H1 (cell line): ENCODE measurements at regions not wholly inside any gene's neighbourhood (a gene's known extent, or its start where the extent isn't known, plus 50 kb on each side); places are given as distances from the start of the nearest gene placed in this dataset.

ENCODE experiments used
- CTCF ChIA-PET: fragments of 300-600 bp; sonication (Branson Sonifier 250); formaldehyde crosslinking; loops from one replicate; lab custom pipeline; 2021; ENCODE audit not compliant: partially characterized antibody; lab: Charles Lee
- POLR2A ChIA-PET: fragments of 300-600 bp; sonication (Branson Sonifier 250); formaldehyde crosslinking; loops from one replicate; lab custom pipeline; 2021; ENCODE audit warnings: inconsistent platforms; ENCODE audit not compliant: partially characterized antibody; lab: Charles Lee
- DNase-seq, 2 experiments: peaks; one replicate each; pipeline versions ENCODE4 v3.0.0 to v3.0.0-alpha.2; 2010 to 2022; ENCODE audit warnings: low spot score in 2 of 2, low read depth in 1 of 2, mixed read lengths in 1 of 2
- FAIRE-seq: peaks from 2 replicates; lab custom pipeline; 2011; peaks lifted over from hg19 to GRCh38; lab: Jason Lieb, UNC
- H2AFZ ChIP-seq: 2 replicates; pipeline ENCODE4 v1.8.1; 2012; ENCODE audit warnings: low read length, inconsistent platforms
- H2AK5ac ChIP-seq: 2 replicates; pipeline ENCODE4 v1.6.1; 2013; ENCODE audit warnings: low read depth, low read length
- H2BK120ac ChIP-seq: replicated peaks from 2 replicates; pipeline ENCODE3; 2013; ENCODE audit warnings: low read depth, low read length, inconsistent platforms
- H2BK12ac ChIP-seq: 2 replicates; pipeline ENCODE4 v1.6.1; 2013; ENCODE audit warnings: low read depth, low read length
- H2BK15ac ChIP-seq: 2 replicates; pipeline ENCODE4 v1.6.1; 2013; ENCODE audit warnings: low read length
- H2BK20ac ChIP-seq: 2 replicates; pipeline ENCODE4 v1.6.1; 2013; ENCODE audit warnings: low read length
- H2BK5ac ChIP-seq: 2 replicates; pipeline ENCODE4 v1.6.1; 2013; ENCODE audit warnings: low read depth, low read length
- H3K14ac ChIP-seq: 2 replicates; pipeline ENCODE4 v1.6.1; 2013; ENCODE audit warnings: inconsistent platforms; ENCODE audit not compliant: insufficient read length
- H3K18ac ChIP-seq: 2 replicates; pipeline ENCODE4 v1.6.1; 2013; ENCODE audit warnings: low read length; ENCODE audit errors: extremely low read depth
- H3K23ac ChIP-seq: 2 replicates; pipeline ENCODE4 v1.6.1; 2013; ENCODE audit warnings: inconsistent platforms; ENCODE audit not compliant: insufficient read length
- H3K23me2 ChIP-seq: 2 replicates; pipeline ENCODE4 v1.6.1; 2013; ENCODE audit warnings: low read depth, low read length
- H3K27ac ChIP-seq: 2 replicates; pipeline ENCODE4 v1.6.1; 2011; ENCODE audit warnings: low read depth, low read length, inconsistent platforms
- H3K27me3 ChIP-seq, 4 experiments: replicated peaks in 1 of 4; 1 replicate in 1 of 4; 2 replicates in 3 of 4; pipeline versions ENCODE4 v1.6.1 to v1.8.1; 2011 to 2013; ENCODE audit warnings: low read length in 3 of 4, mild to moderate bottlenecking in 3 of 4, inconsistent platforms in 2 of 4, mixed read lengths in 2 of 4, moderate library complexity in 1 of 4; ENCODE audit not compliant: control insufficient read depth in 3 of 4, insufficient read depth in 3 of 4; ENCODE audit errors: extremely low read depth in 1 of 4
- H3K36me3 ChIP-seq, 4 experiments: 2 replicates each; pipeline versions ENCODE4 v1.6.1 to v1.8.1; 2011 to 2013; ENCODE audit warnings: mild to moderate bottlenecking in 4 of 4, low read length in 3 of 4, moderate library complexity in 2 of 4, control low read depth in 1 of 4, inconsistent platforms in 1 of 4; ENCODE audit not compliant: insufficient read depth in 4 of 4, control insufficient read depth in 2 of 4
- H3K4ac ChIP-seq: replicated peaks from 2 replicates; pipeline ENCODE3; 2013; ENCODE audit warnings: low read length, low read depth, mixed read lengths, inconsistent platforms; ENCODE audit not compliant: insufficient read length
- H3K4me1 ChIP-seq, 4 experiments: replicated peaks in 1 of 4; 1 replicate in 1 of 4; 2 replicates in 3 of 4; pipeline versions ENCODE4 v1.6.1 to v1.8.1; 2011 to 2013; ENCODE audit warnings: low read length in 3 of 4, inconsistent platforms in 2 of 4, mixed read lengths in 1 of 4; ENCODE audit not compliant: insufficient read depth in 4 of 4, control insufficient read depth in 3 of 4
- H3K4me2 ChIP-seq, 2 experiments: 2 replicates each; pipeline versions ENCODE4 v1.6.1 to v1.8.1; 2011 to 2013; ENCODE audit warnings: low read depth in 2 of 2, low read length in 2 of 2, control low read depth in 1 of 2, inconsistent platforms in 1 of 2, mild to moderate bottlenecking in 1 of 2; ENCODE audit not compliant: insufficient read depth in 1 of 2
- H3K4me3 ChIP-seq, 4 experiments: fragments of 200-600, 300-600 bp in 1 of 4; sonication (generic), shearing (Covaris generic), sonication (Bioruptor Twin) in 1 of 4; 2 replicates each; pipeline versions ENCODE4 v1.5.1 to v1.8.1; 2011 to 2016; ENCODE audit warnings: low read length in 4 of 4, low read depth in 3 of 4, control low read depth in 2 of 4, inconsistent platforms in 2 of 4, mild to moderate bottlenecking in 2 of 4, mixed read lengths in 1 of 4, moderate library complexity in 1 of 4; ENCODE audit not compliant: insufficient read depth in 2 of 4; ENCODE audit errors: extremely low read depth in 1 of 4
- H3K56ac ChIP-seq: replicated peaks from 2 replicates; pipeline ENCODE3; 2013; ENCODE audit warnings: low read depth, mild to moderate bottlenecking, mixed read lengths, low read length, inconsistent platforms; ENCODE audit not compliant: insufficient read length
- H3K79me1 ChIP-seq: 2 replicates; pipeline ENCODE4 v1.6.1; 2013; ENCODE audit warnings: low read depth, low read length, control low read depth
- H3K79me2 ChIP-seq, 2 experiments: 2 replicates each; pipeline versions ENCODE4 v1.6.1 to v1.8.1; 2012 to 2013; ENCODE audit warnings: low read length in 2 of 2, mild to moderate bottlenecking in 2 of 2, inconsistent platforms in 1 of 2; ENCODE audit not compliant: insufficient read depth in 2 of 2, control insufficient read depth in 1 of 2
- H3K9ac ChIP-seq, 4 experiments: replicated peaks in 1 of 4; 1 replicate in 1 of 4; 2 replicates in 3 of 4; pipeline versions ENCODE4 v1.6.1 to v1.8.1; 2011 to 2013; ENCODE audit warnings: low read depth in 3 of 4, low read length in 3 of 4, control low read depth in 2 of 4, mild to moderate bottlenecking in 2 of 4, moderate library complexity in 2 of 4, inconsistent platforms in 1 of 4; ENCODE audit errors: extremely low read depth in 1 of 4
- H3K9me3 ChIP-seq, 2 experiments: 2 replicates each; pipeline versions ENCODE4 v1.6.1 to v1.8.1; 2012 to 2013; ENCODE audit warnings: mild to moderate bottlenecking in 2 of 2, moderate library complexity in 2 of 2, control low read depth in 1 of 2, inconsistent platforms in 1 of 2, low read depth in 1 of 2, low read length in 1 of 2, mixed read lengths in 1 of 2; ENCODE audit not compliant: insufficient read depth in 2 of 2
- H4K20me1 ChIP-seq, 2 experiments: replicated peaks in 1 of 2; 2 replicates each; pipeline versions ENCODE3 to v1.8.1; 2011 to 2013; ENCODE audit warnings: inconsistent platforms in 2 of 2, low read length in 2 of 2, mild to moderate bottlenecking in 1 of 2; ENCODE audit not compliant: insufficient read depth in 2 of 2, control insufficient read depth in 1 of 2
- H4K5ac ChIP-seq: 2 replicates; pipeline ENCODE4 v1.6.1; 2013; ENCODE audit warnings: low read length, low read depth, mixed read lengths, inconsistent platforms; ENCODE audit not compliant: insufficient read length
- H4K8ac ChIP-seq: 2 replicates; pipeline ENCODE4 v1.8.0; 2013; ENCODE audit warnings: mild to moderate bottlenecking, moderate library complexity, low read length, inconsistent platforms; ENCODE audit not compliant: insufficient read depth; ENCODE audit errors: extremely low read depth
- H4K91ac ChIP-seq: replicated peaks from 2 replicates; pipeline ENCODE3; 2013; ENCODE audit warnings: low read length, mixed read lengths, inconsistent platforms; ENCODE audit not compliant: insufficient read length
- ATF3 ChIP-seq: IDR thresholded peaks from 2 replicates; pipeline ENCODE4 v1.6.1; 2011; ENCODE audit warnings: low read depth, mild to moderate bottlenecking, low read length; ENCODE audit not compliant: insufficient read depth
- CHD1 ChIP-seq: IDR thresholded peaks from 2 replicates; pipeline ENCODE4 v1.6.1; 2012; ENCODE audit warnings: low read depth, low read length, improper control_type of control experiment
- E2F6 ChIP-seq: IDR thresholded peaks from 2 replicates; pipeline ENCODE4 v1.6.1; 2012; ENCODE audit warnings: inconsistent platforms
- EP300 ChIP-seq, 2 experiments: IDR thresholded peaks; 1 replicate in 1 of 2; 2 replicates in 1 of 2; pipeline ENCODE4 v1.6.1; 2011 to 2012; ENCODE audit warnings: low read depth in 2 of 2, low read length in 2 of 2, mild to moderate bottlenecking in 2 of 2, borderline replicate concordance in 1 of 2, inconsistent platforms in 1 of 2, moderate library complexity in 1 of 2
- GABPA ChIP-seq: IDR thresholded peaks from 2 replicates; pipeline ENCODE4 v1.6.1; 2011; ENCODE audit warnings: mild to moderate bottlenecking, low read length, moderate library complexity, borderline replicate concordance; ENCODE audit not compliant: insufficient read depth
- GTF2F1 ChIP-seq: IDR thresholded peaks from 2 replicates; pipeline ENCODE4 v1.6.1; 2012; ENCODE audit warnings: low read depth, low read length, improper control_type of control experiment, borderline replicate concordance
- KDM1A ChIP-seq: fragments of 200-600, 300-600 bp; sonication (generic); IDR thresholded peaks from 2 replicates; pipeline ENCODE4 v1.7.1; 2016; ENCODE audit warnings: mild to moderate bottlenecking, low read length, borderline replicate concordance
- KDM5A ChIP-seq: fragments of 200-600 bp; IDR thresholded peaks from 2 replicates; pipeline ENCODE4 v1.7.1; 2012; ENCODE audit warnings: mild to moderate bottlenecking, low read length, inconsistent platforms, mixed read lengths
- MAFK ChIP-seq: IDR thresholded peaks from 2 replicates; pipeline ENCODE4 v1.6.1; 2012; ENCODE audit warnings: low read depth, mild to moderate bottlenecking, improper control_type of control experiment, low read length
- NANOG ChIP-seq: IDR thresholded peaks from 2 replicates; pipeline ENCODE4 v1.6.1; 2011; ENCODE audit warnings: low read length, low read depth, mild to moderate bottlenecking, inconsistent platforms; ENCODE audit not compliant: insufficient read depth, poor library complexity, severe bottlenecking
- RBBP5 ChIP-seq: IDR thresholded peaks from 2 replicates; pipeline ENCODE4 v1.7.1; 2012; ENCODE audit warnings: low read depth, mild to moderate bottlenecking, inconsistent platforms, low read length, moderate library complexity, borderline replicate concordance
- RXRA ChIP-seq: IDR thresholded peaks from 2 replicates; pipeline ENCODE4 v1.6.1; 2011; ENCODE audit warnings: low read depth, mild to moderate bottlenecking, low read length, moderate library complexity; ENCODE audit not compliant: insufficient read depth
- TAF7 ChIP-seq: optimal IDR thresholded peaks from 2 replicates; pipeline ENCODE3; 2011; ENCODE audit warnings: low read depth, mild to moderate bottlenecking, inconsistent platforms, low read length, moderate library complexity, borderline replicate concordance
- WGBS, 2 experiments: shearing (Covaris generic) in 1 of 2; methylation state at CpG; one replicate each; pipeline versions ENCODE4 v1.1.6 to v1.1.7; 2013 to 2015; ENCODE audit warnings: low lambda C conversion rate in 2 of 2, mixed read lengths in 2 of 2, inconsistent platforms in 1 of 2, low coverage in 1 of 2, missing lambda C conversion rate in 1 of 2; ENCODE audit not compliant: insufficient replicate concordance in 2 of 2, insufficient coverage in 1 of 2, insufficient read length in 1 of 2; ENCODE audit errors: extremely low coverage in 1 of 2, missing lambda C conversion rate in 1 of 2; 5-methylcytosine and 5-hydroxymethylcytosine counted together

- CTCF ChIA-PET, result interaction anchor here (0.6 to 2.6 kb wide), 4 partner anchors 12 to 471 kb away, joined by 3 to 12 read pairs (median 3); no protein-coding TSS in a partner anchor
- TF ChIP-seq KDM1A, result no peak
- TF ChIP-seq E2F6, result no peak
- TF ChIP-seq KDM5A, result no peak
- no peak for TF ChIP-seq RBBP5
- no peak for TF ChIP-seq CHD1
- no peak for TF ChIP-seq NANOG
- no peak for TF ChIP-seq GTF2F1
- no peak for TF ChIP-seq MAFK
- TF ChIP-seq RXRA, result no peak
- no peak for TF ChIP-seq EP300 (IDR thresholded peaks at IDR 0.05; ENCODE audit: borderline replicate concordance in 1 of 2, low read depth in 2 of 2, low read length in 2 of 2)
- TF ChIP-seq TAF7, result no peak
- TF ChIP-seq GABPA, result no peak
- TF ChIP-seq ATF3, result no peak
Observed at GRCh38 chr17:27400991-27401390, 55.3 kb upstream of the KSR1 start.

More at GRCh38 chr17:27400991-27401390, 55.3 kb upstream of the KSR1 start:
- Histone ChIP-seq H3K9ac (no peak overlapping the region), H3K79me1 (no peaks in the 10 kb centered on the region), H3K4me1 (peaks cover 0 to 4% (median under 1%) of the 10 kb centered on the region in 4 experiments; a peak in 1 of 7 replicates), H4K5ac (no peak overlapping the region), H4K20me1 (no peaks in the 10 kb centered on the region), H3K4me3 (no peak overlapping the region), H3K4me2 (no peak overlapping the region), H3K18ac (no peak overlapping the region), H2BK120ac (no peak overlapping the region), H2BK12ac (no peak overlapping the region), H2BK20ac (no peak overlapping the region), H2AK5ac (no peak overlapping the region), H3K27ac (no peak overlapping the region), H3K23me2 (no peaks in the 10 kb centered on the region; the same call in 1 of the 2 replicates), H3K9me3 (no peaks in the 10 kb centered on the region), H2AFZ (no peak overlapping the region), H3K4ac (no peak overlapping the region), H3K27me3 (no peaks in the 10 kb centered on the region), H3K56ac (no peak overlapping the region), H3K23ac (no peak overlapping the region), H3K79me2 (no peaks in the 10 kb centered on the region), H2BK15ac (no peak overlapping the region), H3K14ac (no peak overlapping the region), H3K36me3 (no peaks in the 10 kb centered on the region), H4K91ac (no peak overlapping the region), H2BK5ac (no peak overlapping the region), H4K8ac (no peak overlapping the region)
- WGBS, 2 experiments, result 90% methylated on average over 6 of the region's 6 CpGs; no CpG with 5 or more reads in 1 of the 2 experiments
- POLR2A ChIA-PET, result no interaction called here
- DNase-seq (no peak), FAIRE-seq (no peak)
